Activated CD4-positive, alpha-beta T cell treated with anti-CD3 and anti-CD28 coated beads, Interleukin-2, Interleukin-4, amounts not matched to agents 100 ng/mL and 50 ng/mL, durations not matched to agents 16 hours and 8 hours (primary cell): ENCODE measurements at regions not wholly inside any gene's neighbourhood (a gene's known extent, or its start where the extent isn't known, plus 50 kb on each side); places are given as distances from the start of the nearest gene placed in this dataset.

Experiments used
- DNase-seq: peaks from one replicate; pipeline ENCODE4 v3.0.0-alpha.2; 2020; ENCODE audit warnings: low spot score

- DNase-seq = no peak
These were observed 285.4 kb downstream of the THBS2 start for GRCh38 chr6:168968228-168968627.

- no peak for DNase-seq
These were observed 286.2 kb downstream of the THBS2 start for GRCh38 chr6:168967281-168967925.

- no peak for DNase-seq
These were observed 289.4 kb downstream of the THBS2 start for GRCh38 chr6:168964138-168964835.

- DNase-seq = no peak
These were observed 290.8 kb downstream of the THBS2 start for GRCh38 chr6:168962886-168963285.

- DNase-seq = no peak
These were observed 292.4 kb downstream of the THBS2 start for GRCh38 chr6:168961264-168961656.

- no peak for DNase-seq
These were observed 292.9 kb downstream of the THBS2 start for GRCh38 chr6:168960551-168961263.

- DNase-seq = no peak
These were observed 293.9 kb downstream of the THBS2 start for GRCh38 chr6:168959696-168960095.

GRCh38 chr6:168956884-168957730 is 296.5 kb downstream of the THBS2 start:
- DNase-seq = peak; percentile 34

- no peak for DNase-seq
These were observed 297.4 kb downstream of the THBS2 start for GRCh38 chr6:168956141-168956838.

GRCh38 chr6:168953461-168953860 is 300.2 kb downstream of the THBS2 start:
- DNase-seq = no peak

- no peak for DNase-seq
These were observed 302.4 kb downstream of the THBS2 start for GRCh38 chr6:168951217-168951616.

- no peak for DNase-seq
These were observed 302.8 kb downstream of the THBS2 start for GRCh38 chr6:168950858-168951214.

- DNase-seq = no peak
These were observed 303.4 kb downstream of the THBS2 start for GRCh38 chr6:168949981-168950857.

GRCh38 chr6:168948990-168949531 is 304.6 kb downstream of the THBS2 start:
- no peak for DNase-seq

GRCh38 chr6:168948002-168948401 is 305.6 kb downstream of the THBS2 start:
- DNase-seq = no peak

- no peak for DNase-seq
These were observed 310.3 kb downstream of the THBS2 start for GRCh38 chr6:168943231-168943905.

- DNase-seq = no peak
These were observed 311.0 kb downstream of the THBS2 start for GRCh38 chr6:168942646-168943045.

GRCh38 chr6:168941036-168941435 is 312.6 kb downstream of the THBS2 start:
- no peak for DNase-seq

- DNase-seq = no peak
These were observed 313.9 kb downstream of the THBS2 start for GRCh38 chr6:168939796-168940195.

- DNase-seq = no peak
These were observed 314.6 kb downstream of the THBS2 start for GRCh38 chr6:168939041-168939440.
